Memory B cell (primary cell): ENCODE measurements at regions not wholly inside any gene's neighbourhood (a gene's known extent, or its start where the extent isn't known, plus 50 kb on each side); places are given as distances from the start of the nearest gene placed in this dataset.

Experiments used
- ATAC-seq: fragments of 150-1000 bp; cut with Tn5 transposase; 2 replicates; pipeline ENCODE4 v1.10.0; 2021; ENCODE audit warnings: low read depth, mild to moderate bottlenecking, moderate library complexity
- DNase-seq, 2 donors: peaks; one replicate each; pipeline ENCODE4 v3.0.0; 2022; ENCODE audit warnings: low spot score in 2 of 2
- H3K27ac Mint-ChIP-seq: one replicate; pipeline ENCODE4 v1.8.0; 2022; ENCODE audit warnings: mild to moderate bottlenecking, moderate library complexity, mixed read lengths
- H3K27me3 Mint-ChIP-seq: one replicate; pipeline ENCODE4 v1.8.0; 2022; ENCODE audit warnings: mixed read lengths
- H3K36me3 Mint-ChIP-seq: one replicate; pipeline ENCODE4 v1.8.0; 2022; ENCODE audit warnings: mild to moderate bottlenecking, mixed read lengths
- H3K4me1 Mint-ChIP-seq: one replicate; pipeline ENCODE4 v1.8.0; 2022; ENCODE audit warnings: mixed read lengths
- H3K4me3 Mint-ChIP-seq: one replicate; pipeline ENCODE4 v1.8.0; 2022; ENCODE audit warnings: mild to moderate bottlenecking, moderate library complexity, mixed read lengths
- H3K9me3 Mint-ChIP-seq: one replicate; pipeline ENCODE4 v1.8.0; 2022; ENCODE audit warnings: mixed read lengths

GRCh38 chr12:105699209-105699608 lies 368.7 kb downstream of the C12orf75 start:
- Mint-ChIP-seq H3K4me3 (no peak overlapping the region), H3K27me3 (peaks cover 4% of the 10 kb centered on the region), H3K4me1 (no peaks in the 10 kb centered on the region), H3K9me3 (peaks cover 6% of the 10 kb centered on the region), H3K27ac (no peak overlapping the region), H3K36me3 (no peaks in the 10 kb centered on the region)
- DNase-seq (no peak), ATAC-seq (no peak)

- no peak overlapping the region for H3K27ac Mint-ChIP-seq
- no peaks in the 10 kb centered on the region for H3K4me1 Mint-ChIP-seq
- ATAC-seq = no peak
- no peak for DNase-seq
- no peaks in the 10 kb centered on the region for H3K9me3 Mint-ChIP-seq
- H3K36me3 Mint-ChIP-seq = no peaks in the 10 kb centered on the region
- no peak overlapping the region for H3K4me3 Mint-ChIP-seq
- no peaks in the 10 kb centered on the region for H3K27me3 Mint-ChIP-seq
Observed at GRCh38 chr12:105704787-105705186, 374.3 kb downstream of the C12orf75 start.

- Mint-ChIP-seq H3K27ac (no peak overlapping the region), H3K4me3 (no peak overlapping the region), H3K4me1 (no peaks in the 10 kb centered on the region), H3K27me3 (no peaks in the 10 kb centered on the region), H3K9me3 (no peaks in the 10 kb centered on the region), H3K36me3 (no peaks in the 10 kb centered on the region)
- DNase-seq (no peak), ATAC-seq (no peak)
Observed at GRCh38 chr12:105705235-105705634, 374.7 kb downstream of the C12orf75 start.

- DNase-seq (no peak), ATAC-seq (no peak)
- Mint-ChIP-seq H3K36me3 (no peaks in the 10 kb centered on the region), H3K4me1 (no peaks in the 10 kb centered on the region), H3K27me3 (no peaks in the 10 kb centered on the region), H3K27ac (no peak overlapping the region), H3K4me3 (no peak overlapping the region), H3K9me3 (no peaks in the 10 kb centered on the region)
Observed at GRCh38 chr12:105705765-105706164, 375.3 kb downstream of the C12orf75 start.

- H3K27me3 Mint-ChIP-seq = no peaks in the 10 kb centered on the region
- DNase-seq (no peak), ATAC-seq (no peak)
- no peak overlapping the region for H3K27ac Mint-ChIP-seq
- H3K4me1 Mint-ChIP-seq = no peaks in the 10 kb centered on the region
- H3K9me3 Mint-ChIP-seq = no peaks in the 10 kb centered on the region
- H3K4me3 Mint-ChIP-seq = no peak overlapping the region
- H3K36me3 Mint-ChIP-seq = no peaks in the 10 kb centered on the region
Observed at GRCh38 chr12:105706321-105706972, 376.0 kb downstream of the C12orf75 start.

- Mint-ChIP-seq H3K4me3 (no peak overlapping the region), H3K4me1 (no peaks in the 10 kb centered on the region), H3K36me3 (no peaks in the 10 kb centered on the region), H3K27ac (no peak overlapping the region), H3K9me3 (no peaks in the 10 kb centered on the region), H3K27me3 (no peaks in the 10 kb centered on the region)
- ATAC-seq (no peak), DNase-seq (no peak)
Observed at GRCh38 chr12:105706973-105707334, 376.5 kb downstream of the C12orf75 start.

GRCh38 chr12:105713606-105714305 lies 383.3 kb downstream of the C12orf75 start:
- Mint-ChIP-seq H3K27me3 (peaks cover 8% of the 10 kb centered on the region), H3K9me3 (peaks cover 3% of the 10 kb centered on the region), H3K27ac (no peak overlapping the region), H3K4me3 (no peak overlapping the region), H3K4me1 (no peaks in the 10 kb centered on the region), H3K36me3 (peaks cover 1% of the 10 kb centered on the region)
- no peak for DNase-seq
- ATAC-seq = no peak

- peaks cover 8% of the 10 kb centered on the region for H3K27me3 Mint-ChIP-seq
- no peak for ATAC-seq
- H3K9me3 Mint-ChIP-seq = peaks cover 3% of the 10 kb centered on the region
- no peaks in the 10 kb centered on the region for H3K4me1 Mint-ChIP-seq
- DNase-seq = no peak
- no peak overlapping the region for H3K27ac Mint-ChIP-seq
- no peak overlapping the region for H3K4me3 Mint-ChIP-seq
- H3K36me3 Mint-ChIP-seq = peaks cover 1% of the 10 kb centered on the region
Observed at GRCh38 chr12:105716621-105717020, 386.1 kb downstream of the C12orf75 start.

- ATAC-seq (no peak), DNase-seq (no peak)
- peaks cover 5% of the 10 kb centered on the region for H3K27me3 Mint-ChIP-seq
- peaks cover 2% of the 10 kb centered on the region for H3K9me3 Mint-ChIP-seq
- no peak overlapping the region for H3K27ac Mint-ChIP-seq
- H3K4me3 Mint-ChIP-seq = no peak overlapping the region
- peaks cover 1% of the 10 kb centered on the region for H3K36me3 Mint-ChIP-seq
- H3K4me1 Mint-ChIP-seq = no peaks in the 10 kb centered on the region
Observed at GRCh38 chr12:105721051-105721825, 390.7 kb downstream of the C12orf75 start.

- peaks cover 1% of the 10 kb centered on the region for H3K36me3 Mint-ChIP-seq
- H3K27me3 Mint-ChIP-seq = peaks cover 3% of the 10 kb centered on the region
- DNase-seq (no peak), ATAC-seq (no peak)
- H3K4me3 Mint-ChIP-seq = no peak overlapping the region
- no peak overlapping the region for H3K27ac Mint-ChIP-seq
- H3K4me1 Mint-ChIP-seq = no peaks in the 10 kb centered on the region
- peaks cover 2% of the 10 kb centered on the region for H3K9me3 Mint-ChIP-seq
Observed at GRCh38 chr12:105721891-105722290, 391.4 kb downstream of the C12orf75 start.

GRCh38 chr12:105723066-105723465 lies 392.6 kb downstream of the C12orf75 start:
- Mint-ChIP-seq H3K27me3 (peaks cover 1% of the 10 kb centered on the region), H3K4me1 (no peaks in the 10 kb centered on the region), H3K9me3 (peaks cover 2% of the 10 kb centered on the region), H3K27ac (no peak overlapping the region), H3K36me3 (peaks cover 1% of the 10 kb centered on the region), H3K4me3 (no peak overlapping the region)
- ATAC-seq = no peak
- no peak for DNase-seq

GRCh38 chr12:105723494-105723893 lies 393.0 kb downstream of the C12orf75 start:
- no peaks in the 10 kb centered on the region for H3K9me3 Mint-ChIP-seq
- H3K36me3 Mint-ChIP-seq = no peaks in the 10 kb centered on the region
- no peak for ATAC-seq
- no peak for DNase-seq
- H3K4me1 Mint-ChIP-seq = no peaks in the 10 kb centered on the region
- no peaks in the 10 kb centered on the region for H3K27me3 Mint-ChIP-seq
- H3K4me3 Mint-ChIP-seq = no peak overlapping the region
- no peak overlapping the region for H3K27ac Mint-ChIP-seq

GRCh38 chr12:105724641-105725040 lies 394.1 kb downstream of the C12orf75 start:
- H3K9me3 Mint-ChIP-seq = no peaks in the 10 kb centered on the region
- no peaks in the 10 kb centered on the region for H3K36me3 Mint-ChIP-seq
- ATAC-seq (no peak), DNase-seq (no peak)
- H3K27ac Mint-ChIP-seq = no peak overlapping the region
- H3K27me3 Mint-ChIP-seq = peaks cover 2% of the 10 kb centered on the region
- no peaks in the 10 kb centered on the region for H3K4me1 Mint-ChIP-seq
- no peak overlapping the region for H3K4me3 Mint-ChIP-seq

- no peaks in the 10 kb centered on the region for H3K9me3 Mint-ChIP-seq
- H3K36me3 Mint-ChIP-seq = no peaks in the 10 kb centered on the region
- peaks cover 2% of the 10 kb centered on the region for H3K27me3 Mint-ChIP-seq
- H3K27ac Mint-ChIP-seq = no peak overlapping the region
- no peak for ATAC-seq
- no peak for DNase-seq
- no peak overlapping the region for H3K4me3 Mint-ChIP-seq
- no peaks in the 10 kb centered on the region for H3K4me1 Mint-ChIP-seq
Observed at GRCh38 chr12:105725054-105725453, 394.6 kb downstream of the C12orf75 start.
